Fibroblast of peridontal ligament (primary cell): ENCODE measurements at regions not wholly inside any gene's neighbourhood (a gene's known extent, or its start where the extent isn't known, plus 50 kb on each side); places are given as distances from the start of the nearest gene placed in this dataset.
A peak's percentile ranks its signal among the peaks of the same experiment; 100 is the strongest.
"Not testable (repeated sequence)": the region's sequence is repeated elsewhere in the genome, so short reads cannot be mapped to it uniquely, and the experiment has no call there.

ENCODE experiments used
- DNase-seq: peaks from one replicate; pipeline ENCODE4 v3.0.0-alpha.2; 2010; ENCODE audit errors: extremely low read depth

DNA sequence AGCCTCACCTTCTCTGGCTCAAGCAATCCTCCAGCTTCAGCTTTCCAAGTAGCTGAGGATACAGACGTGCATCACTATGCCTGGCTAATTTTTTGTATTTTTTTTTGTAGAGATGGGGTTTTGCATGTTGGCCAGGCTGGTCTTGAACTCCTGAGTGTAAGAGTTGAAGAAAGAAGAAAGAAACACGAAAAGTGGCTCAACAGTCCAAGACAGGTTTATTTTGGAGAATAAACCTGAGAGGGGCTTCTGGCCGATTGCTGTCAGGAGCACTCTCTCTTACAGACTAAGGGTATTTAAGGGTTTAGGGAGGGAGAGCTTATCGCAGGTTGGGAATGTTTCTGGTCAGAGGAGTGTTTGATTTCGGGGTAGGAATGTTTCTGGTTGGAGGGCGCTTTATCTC, 75.9 kb downstream of the RRM2 start:
- DNase-seq, result not testable (repeated sequence)

DNA sequence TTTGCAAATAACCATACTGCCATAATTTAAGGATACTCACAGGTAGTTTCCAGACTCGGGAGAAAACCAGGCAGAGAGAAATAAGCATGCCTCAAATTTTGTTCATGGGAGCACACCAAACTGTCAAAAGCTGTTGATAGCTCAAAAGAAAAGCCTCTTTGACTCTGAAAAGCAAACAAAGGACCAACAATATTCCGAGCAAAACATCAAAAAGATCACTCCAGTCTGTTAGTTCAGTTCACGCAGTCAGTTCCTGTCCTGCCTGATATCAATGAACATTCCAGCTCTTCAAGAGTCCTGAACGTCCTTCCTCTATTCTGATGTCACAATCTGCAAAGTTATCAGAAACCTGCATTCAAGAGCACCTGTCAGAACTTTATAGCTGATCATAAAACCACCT, 78.7 kb downstream of the RRM2 start:
- DNase-seq, result no peak

DNA sequence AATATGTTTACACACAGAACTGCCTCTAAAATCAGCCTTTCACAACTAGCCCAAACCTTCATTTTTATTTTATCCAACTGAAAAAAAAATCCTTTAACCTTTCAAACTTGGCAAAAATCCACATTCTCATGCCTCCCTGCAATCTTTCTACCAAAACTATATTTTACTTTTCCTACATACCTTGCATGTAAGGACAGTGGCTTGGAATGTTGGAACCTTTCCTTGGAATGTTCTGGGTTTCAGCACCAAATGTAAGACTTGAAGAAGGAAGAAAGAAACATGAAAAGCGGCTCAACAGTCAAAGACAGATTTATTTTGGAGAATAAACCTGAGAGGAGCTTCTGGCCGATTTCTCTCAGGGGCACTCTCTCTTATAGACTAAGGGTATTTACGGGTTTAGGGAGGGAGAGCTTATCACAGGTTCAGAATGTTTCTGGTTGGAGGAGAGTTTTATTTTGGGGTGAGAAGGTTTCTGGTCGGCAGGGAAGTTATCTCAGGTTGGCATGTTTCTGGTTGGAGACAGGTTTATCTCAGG, 79.7 kb downstream of the RRM2 start:
- peak; percentile 27 for DNase-seq

DNA sequence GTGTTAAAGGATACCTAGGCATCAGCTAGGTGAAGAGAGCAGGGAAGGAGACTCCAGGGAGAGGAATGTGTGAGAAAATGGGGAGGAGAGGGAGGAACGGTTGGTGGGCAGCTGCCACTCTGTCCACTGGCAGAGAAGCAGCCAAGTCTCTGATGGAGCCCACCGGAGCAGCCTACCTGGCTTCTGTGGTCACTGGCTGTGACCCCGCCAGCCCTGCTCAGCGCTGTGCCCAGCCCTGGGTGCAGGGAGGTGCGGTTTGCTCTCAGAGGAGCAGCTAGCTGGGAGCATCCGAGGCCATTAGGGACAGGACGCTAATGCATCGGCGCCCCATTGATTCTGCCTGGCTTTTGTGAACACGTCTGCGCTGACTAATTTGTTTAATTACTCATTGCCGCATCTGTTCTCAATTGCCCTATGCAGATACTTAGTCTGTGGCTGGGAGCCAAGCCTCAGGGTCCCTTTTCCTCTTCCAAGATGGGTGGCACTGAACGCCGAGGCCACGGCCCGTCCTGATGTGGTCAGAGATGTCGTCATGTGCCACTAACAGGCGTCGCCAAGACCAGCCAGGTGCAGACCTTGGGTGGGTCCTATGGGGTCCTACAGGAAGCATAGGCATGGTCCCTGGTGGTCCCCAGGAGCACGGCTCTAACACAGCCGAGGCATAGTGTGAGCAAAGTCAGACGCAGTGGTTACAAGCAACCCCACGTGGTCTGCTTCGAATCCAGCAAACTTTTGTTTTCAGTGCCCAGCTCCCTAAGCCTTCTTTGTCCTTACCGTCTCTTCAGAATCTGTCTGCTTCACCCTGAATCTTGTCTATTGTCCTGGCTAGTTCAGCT, 82.0 kb downstream of the RRM2 start:
- no peak for DNase-seq

DNA sequence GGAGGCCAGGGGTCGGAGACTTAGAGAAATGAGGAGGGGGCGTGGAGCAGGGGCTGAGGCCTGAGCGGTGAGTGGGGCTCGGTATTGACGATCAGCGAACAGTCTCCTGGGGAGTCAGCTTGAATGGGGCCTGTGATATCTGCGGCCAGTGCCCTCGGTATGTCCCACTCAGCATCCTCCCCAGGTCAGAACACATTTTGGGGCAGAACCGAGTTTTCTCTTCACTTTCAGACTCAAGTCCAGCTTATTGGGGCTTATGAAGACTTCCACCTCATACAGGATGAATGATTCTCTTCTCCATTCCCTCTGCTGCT, 82.6 kb downstream of the RRM2 start:
- no peak for DNase-seq

DNA sequence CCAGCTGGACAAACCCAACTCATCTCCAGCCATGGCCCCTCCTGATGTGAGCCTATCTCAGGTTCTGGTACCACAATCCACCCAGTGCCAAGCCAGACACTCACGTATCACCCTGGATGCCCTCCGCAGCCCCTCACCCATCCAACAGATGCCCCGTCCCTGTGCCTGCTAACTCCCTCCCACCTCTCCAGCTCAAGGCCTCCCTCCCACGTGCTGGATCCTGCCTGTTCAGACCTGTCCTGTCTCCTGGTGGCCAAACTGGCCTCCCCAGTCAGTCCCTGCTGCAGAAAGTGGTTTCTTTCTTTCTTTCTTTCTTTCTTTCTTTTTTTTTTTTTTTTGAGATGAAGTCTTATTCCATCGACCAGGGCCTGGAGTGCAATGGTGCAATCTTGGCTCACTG, 86.2 kb downstream of the RRM2 start:
- no peak for DNase-seq

DNA sequence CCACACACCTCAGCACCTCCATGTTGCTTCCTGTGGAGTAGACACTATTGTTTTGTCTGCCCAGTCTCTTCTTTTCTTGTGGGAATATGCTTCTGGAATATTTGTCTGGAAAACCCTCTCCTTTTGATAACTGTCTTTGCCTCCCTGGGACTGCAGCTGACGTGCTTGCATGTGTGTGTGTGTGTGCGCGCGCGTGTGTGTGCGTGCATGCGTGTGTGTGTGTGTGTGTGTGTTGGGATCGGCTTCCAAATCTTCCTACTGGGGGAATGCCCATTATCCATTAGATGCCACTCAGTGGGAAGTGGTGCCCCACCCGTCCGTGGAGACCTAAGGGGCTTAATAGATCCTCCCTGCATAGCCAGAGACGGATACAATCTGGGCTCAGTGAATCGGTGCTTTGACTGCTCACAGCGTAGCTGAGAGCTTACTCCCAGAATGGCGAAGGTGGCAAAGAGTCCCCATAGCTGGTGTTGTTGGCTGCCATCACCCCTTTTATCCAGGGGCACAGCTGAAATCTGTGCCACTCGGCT, 86.9 kb downstream of the RRM2 start:
- DNase-seq, result no peak

DNA sequence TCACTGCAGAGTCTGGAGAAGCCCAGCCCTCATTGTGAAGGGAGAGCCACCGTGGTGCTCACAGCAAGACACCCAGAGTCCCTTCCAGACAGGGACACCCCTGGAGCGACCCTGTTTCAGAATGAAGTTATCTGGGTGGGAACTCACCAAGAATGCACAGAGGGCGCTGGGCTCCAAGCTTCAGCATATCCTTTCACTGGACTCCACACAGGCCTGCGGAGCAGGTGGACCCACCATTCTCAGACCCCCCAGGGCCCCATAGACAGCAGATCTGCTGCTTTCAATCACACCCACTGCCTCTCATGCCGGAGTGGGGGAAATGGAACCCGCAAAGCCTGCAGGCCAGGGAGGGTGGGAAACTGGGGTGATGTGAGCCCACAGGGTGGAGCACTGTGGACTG, 87.8 kb downstream of the RRM2 start:
- no peak for DNase-seq

DNA sequence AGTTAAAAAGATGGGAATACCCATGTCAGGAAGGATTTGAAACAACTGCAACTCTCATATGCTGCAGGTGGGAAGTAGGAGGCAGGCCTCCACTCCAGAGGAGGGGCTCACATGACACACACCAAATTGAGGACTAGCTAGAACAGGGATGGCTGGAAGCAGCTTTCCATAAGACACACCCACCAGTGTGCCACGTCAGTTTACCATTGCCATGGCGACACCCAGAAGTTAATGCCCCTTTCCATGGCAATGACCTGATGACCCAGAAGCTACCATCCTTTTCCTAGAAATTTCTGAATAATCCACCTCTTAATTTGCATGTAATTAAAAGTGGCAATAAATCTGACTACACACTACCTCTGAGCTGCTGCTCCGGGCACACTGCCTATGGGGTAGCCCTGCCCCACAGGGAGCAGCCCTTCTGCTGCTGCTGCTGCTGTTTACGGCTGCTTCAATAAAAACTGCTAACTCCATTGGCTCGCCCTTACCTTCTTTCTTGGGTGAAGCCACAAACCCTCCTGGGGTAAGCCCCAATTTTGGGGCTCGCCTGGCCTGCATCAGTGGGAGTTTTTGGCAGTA, 89.4 kb downstream of the RRM2 start:
- DNase-seq, result no peak

DNA sequence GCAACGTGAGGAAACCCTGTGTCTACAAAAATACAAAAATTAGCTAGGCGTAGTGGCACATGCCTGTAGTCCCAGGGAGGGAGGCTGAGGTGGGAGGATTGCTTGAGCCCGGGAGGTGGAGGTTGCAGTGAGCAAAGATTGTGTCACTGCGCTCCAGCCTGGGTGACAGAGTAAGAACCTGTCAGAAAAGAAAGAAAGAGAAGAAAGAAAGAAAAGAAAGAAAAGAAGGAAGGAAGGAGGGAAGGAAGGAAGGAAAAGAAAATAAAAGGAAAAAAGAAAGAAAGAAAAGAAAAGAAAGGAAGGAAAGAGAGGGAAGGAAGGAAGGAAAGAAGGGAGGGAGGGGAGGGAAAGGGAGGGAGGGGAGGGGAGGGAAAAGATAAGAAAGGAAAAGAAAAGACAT, 89.9 kb upstream of the HPCAL1 start:
- no peak for DNase-seq

DNA sequence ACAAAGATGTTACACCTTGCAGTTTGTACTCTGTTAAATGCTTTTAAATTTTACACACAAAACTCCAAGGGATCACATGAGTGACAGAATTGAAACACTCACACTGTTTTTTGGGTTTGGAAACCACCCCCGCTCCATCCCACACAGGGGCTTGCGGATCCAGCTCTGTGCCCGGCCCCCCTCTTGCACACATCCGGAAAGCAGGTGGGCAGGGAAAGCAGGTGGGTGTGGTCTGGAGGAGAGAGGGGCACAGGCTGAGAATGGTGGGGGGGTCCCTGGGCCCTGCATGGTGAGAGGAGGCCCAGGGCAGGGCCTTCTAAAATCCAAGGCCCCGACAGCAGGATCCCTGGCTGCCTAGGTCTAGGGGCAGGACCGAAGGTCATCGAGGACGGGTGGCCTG, 88.5 kb upstream of the HPCAL1 start:
- no peak for DNase-seq

DNA sequence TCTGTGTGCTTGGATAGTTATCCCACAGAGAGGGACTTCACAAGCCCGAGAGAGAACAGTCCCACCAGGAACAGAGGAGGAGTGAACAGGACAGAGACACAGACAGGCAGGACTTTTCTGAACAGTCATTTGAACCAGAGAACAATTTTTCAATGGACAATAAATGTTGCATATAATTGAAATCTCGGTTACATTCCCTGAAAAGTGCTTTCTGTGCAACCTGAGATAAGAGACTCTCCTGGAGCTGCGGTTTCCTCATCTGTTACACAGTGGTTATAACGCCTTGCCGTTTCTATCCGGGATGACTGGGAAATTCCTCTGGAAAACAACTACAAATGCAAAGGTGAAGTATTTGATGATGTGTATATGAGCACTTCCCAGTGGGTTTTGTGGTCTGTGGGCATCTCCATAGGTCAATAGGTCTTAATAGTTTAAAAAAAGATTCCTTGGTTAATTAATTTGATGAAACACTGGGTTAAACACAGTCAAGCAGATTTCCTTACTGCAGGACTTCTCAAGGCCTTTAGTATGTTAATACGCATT, 87.2 kb upstream of the HPCAL1 start:
- DNase-seq, result no peak

DNA sequence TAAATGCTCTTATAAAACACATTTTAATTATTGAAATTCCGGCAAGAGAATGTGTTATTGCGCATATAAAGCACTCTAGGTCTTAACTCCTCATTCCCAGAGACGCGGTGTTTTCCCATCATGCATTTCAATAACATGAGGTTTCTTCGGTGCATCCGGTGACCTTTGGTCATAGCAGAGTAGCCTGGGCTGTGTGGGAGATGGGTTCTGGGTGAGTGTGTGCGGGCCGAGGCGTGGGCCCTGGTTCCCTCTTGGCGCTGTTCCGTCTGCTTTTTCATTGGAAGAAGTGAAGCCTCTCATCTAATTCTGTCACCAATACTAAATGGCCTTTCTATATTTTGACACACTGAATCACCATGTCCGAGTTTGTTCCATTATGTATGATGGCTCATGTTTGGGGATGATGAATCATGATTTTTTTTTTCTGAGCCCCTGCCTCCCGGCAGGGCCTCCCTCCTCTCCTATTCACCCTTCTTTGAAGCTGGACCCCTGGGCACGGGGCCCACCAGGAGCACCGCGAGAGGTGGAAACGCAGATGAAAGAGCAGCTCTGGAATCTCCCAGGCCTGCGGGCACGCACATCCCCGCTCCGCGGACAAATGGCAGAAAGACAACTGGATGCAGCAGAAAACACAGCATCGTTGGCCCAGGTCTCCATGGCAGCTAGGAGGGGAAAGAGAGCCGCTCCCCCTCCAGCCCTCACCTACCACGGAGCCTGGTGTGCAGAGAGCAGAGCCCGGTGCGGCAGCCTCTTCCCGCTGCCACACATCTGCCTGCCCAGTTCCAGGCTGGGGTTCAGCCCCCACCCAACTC, 85.8 kb upstream of the HPCAL1 start:
- DNase-seq, result no peak

DNA sequence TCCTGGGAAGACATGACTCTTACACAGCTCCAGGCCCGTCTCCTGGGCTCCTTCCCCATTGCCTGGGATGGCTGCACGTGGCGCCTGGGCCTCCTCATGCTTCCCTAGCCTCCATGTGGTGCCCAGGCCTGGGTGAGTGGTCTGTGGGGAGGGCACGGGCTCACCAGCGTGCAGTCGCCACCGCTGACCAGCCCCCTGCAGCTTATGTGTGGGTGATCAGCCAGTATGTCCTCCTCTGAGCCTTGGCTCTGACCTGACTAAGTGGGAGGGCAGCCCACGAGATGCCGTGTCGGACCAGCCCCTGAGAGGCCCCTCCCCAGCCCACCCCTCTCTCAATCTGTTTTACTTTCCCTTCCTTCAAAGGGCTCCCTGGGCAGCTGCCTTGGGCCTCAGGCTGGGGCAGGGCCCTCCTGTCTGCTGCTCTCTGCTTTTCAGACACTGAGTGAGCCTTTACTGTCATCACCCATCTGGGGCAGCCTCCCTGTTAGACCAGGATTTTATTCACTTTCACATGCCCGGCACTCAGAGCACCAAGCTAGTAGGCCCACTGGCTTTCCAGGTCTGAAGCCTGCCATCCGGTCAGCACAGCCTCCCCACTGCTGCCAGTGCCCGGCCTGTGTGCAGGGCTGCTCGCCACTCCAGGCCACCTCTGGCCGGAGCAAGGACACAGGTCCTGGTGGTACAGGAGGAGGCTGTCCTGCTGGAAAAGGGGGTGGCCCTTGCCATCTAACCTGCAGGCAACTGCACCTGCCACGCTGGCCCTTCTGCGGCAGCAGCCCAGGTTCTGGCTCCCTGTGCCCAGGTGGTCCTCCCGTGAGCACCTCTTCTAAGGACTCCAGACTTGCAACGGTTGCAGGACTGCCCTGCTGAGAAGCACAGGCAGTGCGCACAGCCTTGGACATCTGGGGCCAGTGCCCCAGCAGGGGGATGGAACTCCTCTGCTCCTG, 84.9 kb upstream of the HPCAL1 start:
- no peak for DNase-seq

DNA sequence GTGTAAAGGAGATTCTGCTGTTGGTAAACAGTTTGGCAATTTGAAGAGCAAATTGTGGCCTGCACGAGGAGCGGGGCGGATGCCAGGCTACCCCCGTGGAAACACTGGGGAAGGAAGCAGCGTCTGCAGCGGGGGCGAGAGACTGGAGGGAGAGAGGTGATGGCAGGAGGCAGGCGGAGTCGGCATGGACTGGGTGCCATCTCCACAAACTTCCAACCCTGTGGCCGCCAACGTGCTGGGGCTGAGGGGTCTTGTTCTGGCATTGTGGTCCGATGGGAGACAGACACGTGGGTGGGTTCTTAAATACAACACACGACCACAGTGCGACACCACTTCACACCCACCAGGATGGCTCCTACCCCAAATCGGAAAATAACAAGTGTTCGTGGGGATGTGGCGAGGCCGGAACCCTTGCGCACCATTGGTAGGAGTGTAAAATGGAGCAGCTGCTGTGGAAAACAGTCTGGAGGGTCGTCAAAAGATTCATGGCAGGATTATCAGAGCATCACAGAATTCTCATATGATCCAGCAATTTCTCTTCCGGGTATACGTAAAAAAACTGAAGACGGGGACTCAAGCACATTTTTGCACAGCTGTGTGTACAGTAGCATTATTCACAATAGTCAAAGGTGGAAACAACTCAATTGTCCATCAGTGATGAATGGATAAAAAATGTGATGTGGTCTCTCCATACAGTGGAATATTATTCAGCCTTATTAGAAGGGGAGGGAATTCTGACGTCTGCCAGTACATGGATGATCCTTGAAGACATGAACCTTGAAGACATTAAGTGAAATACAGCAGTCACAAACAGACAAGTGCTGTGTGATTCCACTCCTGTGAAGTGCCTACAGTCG, 82.4 kb upstream of the HPCAL1 start:
- DNase-seq, result no peak

DNA sequence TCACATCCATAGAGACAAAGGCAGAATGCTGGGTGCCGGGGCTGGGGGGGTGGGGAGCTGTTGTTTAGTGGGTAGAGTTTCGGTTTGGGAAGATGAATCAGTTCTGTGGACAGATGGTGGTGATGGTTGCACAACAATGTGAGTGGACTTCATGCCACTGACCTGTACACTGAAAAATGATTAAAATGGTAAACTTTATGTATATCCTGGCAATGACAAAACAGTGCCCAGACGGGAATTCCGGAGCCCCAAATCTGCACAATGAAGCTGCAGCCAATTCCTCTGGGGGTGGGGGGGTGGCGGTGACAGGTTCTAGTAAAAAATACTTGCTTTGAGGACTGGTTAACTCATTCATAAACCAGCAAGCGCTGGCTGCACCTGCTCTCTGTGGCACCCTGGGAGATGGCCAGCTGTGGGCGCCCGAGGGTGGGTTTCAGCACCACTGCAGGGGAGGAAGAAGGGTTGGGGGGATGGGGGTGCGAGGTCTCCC, 81.8 kb upstream of the HPCAL1 start:
- DNase-seq, result peak; percentile 72

DNA sequence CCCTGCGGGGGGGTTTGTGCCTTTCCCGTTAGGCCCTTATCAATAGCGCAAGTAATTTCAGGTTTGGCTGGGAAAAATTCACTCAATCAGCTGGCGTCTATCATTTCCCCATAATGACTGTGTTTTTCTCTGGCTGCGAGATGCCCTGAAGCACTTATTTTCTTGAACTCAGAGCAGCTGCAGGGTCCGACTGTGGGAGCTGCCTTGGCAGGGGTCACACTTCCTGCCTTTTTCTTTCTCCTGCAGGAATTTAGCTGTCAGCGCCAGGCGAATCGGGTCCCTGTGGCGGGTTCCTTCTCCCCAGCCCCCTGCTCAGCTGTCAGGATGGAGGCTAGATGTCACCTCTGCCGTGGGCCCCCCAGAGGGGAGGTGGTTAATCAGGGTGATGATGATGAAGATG, 81.3 kb upstream of the HPCAL1 start:
- DNase-seq, result no peak

DNA sequence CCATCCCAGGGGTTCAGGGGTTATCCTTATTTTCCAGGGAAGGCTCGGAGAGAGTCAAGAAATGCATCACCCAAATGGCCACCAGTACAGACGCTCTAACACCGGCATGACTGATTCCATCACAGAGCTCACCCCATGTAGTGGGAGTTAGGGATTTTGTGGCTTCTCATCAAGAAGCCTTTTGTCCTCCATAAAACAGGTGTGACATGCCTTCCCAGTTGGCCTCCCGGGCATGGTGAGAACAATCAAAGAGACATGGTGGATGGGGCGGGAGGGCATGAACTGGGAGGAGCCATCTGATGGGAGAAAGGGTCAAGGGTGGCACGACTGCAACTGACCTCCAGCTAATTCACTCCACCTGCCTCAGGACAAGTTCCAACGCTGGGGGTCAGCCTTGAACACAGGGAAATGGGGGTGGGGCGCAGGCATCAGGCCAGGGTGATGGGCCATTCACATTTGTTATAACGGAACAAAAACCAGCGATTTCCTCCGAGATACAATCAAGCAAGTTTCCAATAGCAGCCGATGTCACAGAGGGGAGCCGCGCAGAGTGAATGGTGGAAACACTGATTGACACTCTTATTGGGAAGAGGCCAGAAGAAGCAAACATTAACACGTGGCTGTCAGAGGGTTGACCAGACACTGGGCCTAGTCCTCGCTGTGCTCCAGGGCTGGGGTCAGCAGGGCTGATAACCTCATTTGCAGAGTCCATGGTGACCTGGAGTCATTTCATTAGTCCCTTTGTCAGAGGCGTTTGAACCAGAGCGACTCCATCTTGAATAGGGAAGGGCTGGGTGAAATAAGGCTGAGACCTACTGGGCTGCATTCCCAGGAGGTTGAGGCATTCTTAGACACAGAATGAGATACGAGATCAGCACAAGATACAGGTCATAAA, 80.5 kb upstream of the HPCAL1 start:
- no peak for DNase-seq

DNA sequence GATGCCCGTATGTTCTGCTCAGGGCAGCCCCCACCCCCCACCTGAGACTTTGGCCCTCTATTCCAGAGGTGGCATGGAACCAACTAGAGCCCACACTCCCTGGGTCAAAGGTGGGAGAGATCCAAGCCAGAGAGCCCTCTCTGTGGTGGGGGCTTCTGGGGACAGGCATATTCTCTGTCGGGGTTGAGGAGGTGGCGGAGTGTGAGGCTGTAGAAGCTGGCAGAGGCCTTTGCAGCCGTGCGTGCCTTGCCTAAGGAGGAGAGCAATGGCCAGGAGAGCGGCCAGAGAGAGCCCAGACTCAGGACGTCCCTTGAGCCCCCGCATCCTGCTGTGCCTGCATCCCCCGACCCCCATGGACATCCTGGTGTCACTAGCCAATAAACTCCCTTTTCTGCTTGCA, 79.2 kb upstream of the HPCAL1 start:
- no peak for DNase-seq
